ENCODE measurements at regions not wholly inside any gene's neighbourhood (a gene's known extent, or its start where the extent isn't known, plus 50 kb on each side); places are given as distances from the start of the nearest gene placed in this dataset.
"Not testable (repeated sequence)": the region's sequence is repeated elsewhere in the genome, so short reads cannot be mapped to it uniquely, and the experiment has no call there.

DNA sequence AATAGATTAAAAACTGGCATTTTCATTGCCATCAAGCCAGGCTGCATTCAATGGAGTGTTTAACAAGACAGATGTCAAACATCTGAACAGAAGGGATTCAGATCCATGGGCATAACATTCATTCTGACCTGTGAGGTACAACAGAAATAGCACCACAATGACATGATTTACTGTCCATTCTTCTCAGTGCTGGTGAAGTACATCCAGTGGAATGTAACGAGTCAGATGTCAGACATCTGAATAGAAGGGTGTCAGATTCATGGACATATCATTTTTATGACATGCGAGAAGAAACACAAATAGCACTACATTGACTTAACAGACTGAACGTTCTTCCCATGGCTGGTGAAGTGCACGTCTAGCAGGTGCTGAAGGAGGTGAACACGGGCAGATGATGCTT, 186.4 kb downstream of the PPP4R3C start:
- ATAC-seq (no peak), DNase-seq (no peak)
- TF ChIP-seq, protein P1, sequence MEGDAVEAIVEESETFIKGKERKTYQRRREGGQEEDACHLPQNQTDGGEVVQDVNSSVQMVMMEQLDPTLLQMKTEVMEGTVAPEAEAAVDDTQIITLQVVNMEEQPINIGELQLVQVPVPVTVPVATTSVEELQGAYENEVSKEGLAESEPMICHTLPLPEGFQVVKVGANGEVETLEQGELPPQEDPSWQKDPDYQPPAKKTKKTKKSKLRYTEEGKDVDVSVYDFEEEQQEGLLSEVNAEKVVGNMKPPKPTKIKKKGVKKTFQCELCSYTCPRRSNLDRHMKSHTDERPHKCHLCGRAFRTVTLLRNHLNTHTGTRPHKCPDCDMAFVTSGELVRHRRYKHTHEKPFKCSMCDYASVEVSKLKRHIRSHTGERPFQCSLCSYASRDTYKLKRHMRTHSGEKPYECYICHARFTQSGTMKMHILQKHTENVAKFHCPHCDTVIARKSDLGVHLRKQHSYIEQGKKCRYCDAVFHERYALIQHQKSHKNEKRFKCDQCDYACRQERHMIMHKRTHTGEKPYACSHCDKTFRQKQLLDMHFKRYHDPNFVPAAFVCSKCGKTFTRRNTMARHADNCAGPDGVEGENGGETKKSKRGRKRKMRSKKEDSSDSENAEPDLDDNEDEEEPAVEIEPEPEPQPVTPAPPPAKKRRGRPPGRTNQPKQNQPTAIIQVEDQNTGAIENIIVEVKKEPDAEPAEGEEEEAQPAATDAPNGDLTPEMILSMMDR (IDR thresholded peaks at IDR 0.05), result no peak
- H3K36me3 ChIP-seq (ENCODE audit: low read depth), result no peaks in the 10 kb centered on the region
- H3K9me3 ChIP-seq, result no peaks in the 10 kb centered on the region
- intact Hi-C loops (cut with DNase I, micrococcal nuclease), result no loop called here
- no peaks in the 10 kb centered on the region for H3K4me1 ChIP-seq (ENCODE audit: low read depth)
- H3K4me3 ChIP-seq, result no peak overlapping the region

DNA sequence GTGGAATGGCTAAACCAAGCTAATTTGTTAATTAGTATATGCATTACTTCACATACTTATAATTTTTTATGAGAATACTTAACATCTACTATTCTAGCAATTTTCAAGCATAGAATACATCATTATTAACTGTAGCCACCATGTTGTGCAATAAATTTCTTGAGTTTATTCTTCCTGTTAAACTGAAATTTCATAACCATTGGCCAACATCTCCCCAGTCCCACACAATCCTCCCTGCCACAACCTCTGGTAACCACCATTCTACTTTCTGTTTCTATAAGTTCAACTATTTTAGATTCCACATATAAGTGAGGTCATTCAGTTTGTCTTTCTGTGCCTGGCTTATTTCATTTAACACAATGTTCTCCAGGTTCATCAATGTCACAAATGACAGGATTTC, 208.5 kb downstream of the PPP4R3C start:
- H3K9me3 ChIP-seq, result no peaks in the 10 kb centered on the region
- DNase-seq (no peak), ATAC-seq (no peak)
- TF ChIP-seq, protein P1 (IDR thresholded peaks at IDR 0.05), result no peak
- no peaks in the 10 kb centered on the region for H3K4me1 ChIP-seq (ENCODE audit: low read depth)
- H3K36me3 ChIP-seq (ENCODE audit: low read depth), result no peaks in the 10 kb centered on the region
- intact Hi-C loops (cut with DNase I, micrococcal nuclease), result no loop called here
- no peak overlapping the region for H3K4me3 ChIP-seq

DNA sequence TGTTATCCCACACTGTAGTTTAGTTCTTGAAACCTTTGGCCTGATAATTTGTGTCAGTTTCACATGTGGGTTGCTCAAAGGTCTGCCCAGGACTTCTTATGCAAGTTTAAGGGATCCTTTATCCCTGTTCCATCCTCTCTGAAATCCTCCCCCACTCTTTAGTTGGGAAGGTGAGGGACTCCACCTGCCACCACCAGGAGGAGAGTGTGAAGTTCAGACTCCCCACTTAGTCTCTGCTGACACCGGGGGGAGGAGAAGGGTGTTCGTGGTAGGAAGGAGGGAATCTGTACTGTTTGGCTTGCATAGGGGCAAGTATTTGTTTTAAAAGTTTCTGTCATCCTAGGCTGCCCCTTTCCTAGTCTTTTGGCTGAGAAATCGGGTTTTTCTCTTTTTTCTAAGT, 211.8 kb downstream of the PPP4R3C start:
- no peaks in the 10 kb centered on the region for H3K4me1 ChIP-seq (ENCODE audit: low read depth)
- intact Hi-C loops (cut with DNase I, micrococcal nuclease), result no loop called here
- TF ChIP-seq, protein P1 (IDR thresholded peaks at IDR 0.05), result no peak
- DNase-seq (no peak), ATAC-seq (no peak)
- H3K36me3 ChIP-seq (ENCODE audit: low read depth), result no peaks in the 10 kb centered on the region
- no peak overlapping the region for H3K4me3 ChIP-seq
- H3K9me3 ChIP-seq, result no peaks in the 10 kb centered on the region

DNA sequence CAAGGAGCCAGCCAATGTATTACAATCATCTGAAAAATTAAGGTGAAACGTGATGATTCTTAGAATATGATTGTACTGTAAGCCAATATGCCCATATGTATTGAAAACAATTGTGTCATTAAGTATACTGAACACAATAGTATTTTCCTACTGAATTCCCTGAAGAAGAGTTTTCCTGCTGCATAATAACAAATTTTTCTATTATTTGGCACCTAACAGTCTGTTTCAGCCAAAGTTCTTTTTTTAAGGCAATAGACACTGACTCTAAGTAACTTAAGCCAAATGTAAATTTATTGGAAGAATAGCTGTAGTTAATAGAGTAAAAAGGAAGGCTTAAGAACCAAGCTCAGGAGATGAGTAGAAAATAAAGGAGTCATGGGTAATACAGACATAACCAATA, 220.6 kb downstream of the PPP4R3C start:
- Histone ChIP-seq H3K4me3 (no peak overlapping the region), H3K9me3 (peaks cover 9% of the 10 kb centered on the region), H3K36me3 (ENCODE audit: low read depth) (no peaks in the 10 kb centered on the region), H3K4me1 (ENCODE audit: low read depth) (no peaks in the 10 kb centered on the region)
- no peak for ATAC-seq
- TF ChIP-seq, protein P1 (IDR thresholded peaks at IDR 0.05), result no peak
- DNase-seq, result no peak
- intact Hi-C loops (cut with DNase I, micrococcal nuclease), result no loop called here

DNA sequence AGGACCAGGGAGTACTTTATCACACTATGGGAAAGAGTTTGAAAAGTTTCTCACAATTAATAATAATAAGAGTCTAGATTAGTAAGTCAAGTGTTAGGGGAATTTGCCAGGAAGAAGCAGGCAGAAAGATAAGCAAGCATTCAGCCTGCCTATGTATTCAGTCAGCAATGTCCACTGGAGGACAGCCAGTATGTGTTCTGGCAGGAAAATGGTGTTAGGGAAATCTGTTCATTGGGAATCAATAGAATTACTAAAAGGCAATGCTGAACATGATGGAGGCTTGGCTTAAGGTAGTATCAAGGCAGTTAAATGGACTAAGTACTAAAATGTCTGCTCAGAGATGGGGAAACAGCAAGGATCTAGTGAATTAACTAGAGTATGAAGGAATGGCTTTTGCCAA, 221.2 kb downstream of the PPP4R3C start:
- TF ChIP-seq, protein P1 (IDR thresholded peaks at IDR 0.05), result no peak
- intact Hi-C loops (cut with DNase I, micrococcal nuclease), result no loop called here
- Histone ChIP-seq H3K9me3 (peaks cover 9% of the 10 kb centered on the region), H3K36me3 (ENCODE audit: low read depth) (no peaks in the 10 kb centered on the region), H3K4me1 (ENCODE audit: low read depth) (no peaks in the 10 kb centered on the region), H3K4me3 (no peak overlapping the region)
- no peak for DNase-seq
- no peak for ATAC-seq

DNA sequence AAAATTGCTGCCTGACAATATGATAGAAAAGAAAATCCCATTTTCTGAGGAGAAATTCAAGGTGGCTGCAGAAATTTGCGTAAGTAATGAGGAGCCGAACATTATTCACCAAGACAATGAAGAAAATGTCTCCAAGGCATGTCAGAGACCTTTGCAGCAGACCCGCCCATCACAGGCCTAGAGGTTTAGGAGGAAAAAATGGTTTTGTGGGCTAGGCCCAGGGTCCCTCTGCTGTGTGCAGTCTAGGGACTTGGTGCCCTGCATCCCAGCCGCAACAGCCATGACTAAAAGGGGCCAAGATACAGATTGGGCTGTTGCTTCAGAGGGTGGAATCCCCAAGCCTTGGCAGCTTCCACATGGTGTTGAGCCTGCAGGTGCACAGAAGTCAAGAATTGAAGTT, 223.1 kb downstream of the PPP4R3C start:
- H3K4me1 ChIP-seq (ENCODE audit: low read depth); H3K9me3 ChIP-seq; H3K36me3 ChIP-seq (ENCODE audit: low read depth); intact Hi-C loops (cut with DNase I, micrococcal nuclease); ATAC-seq; DNase-seq; H3K4me3 ChIP-seq: not testable (repeated sequence)
